HG02884 (cell line): ENCODE measurements at regions not wholly inside any gene's neighbourhood (a gene's known extent, or its start where the extent isn't known, plus 50 kb on each side); places are given as distances from the start of the nearest gene placed in this dataset.

Source experiments
- ATAC-seq: cut with Tn5 transposase; IDR thresholded peaks from one replicate; pipeline ENCODE4 v1.9.1; 2021; ENCODE audit warnings: mild to moderate bottlenecking, moderate library complexity; ENCODE audit not compliant: unreplicated experiment

GRCh38 chr7:110592557-110592956 is 498.4 kb upstream of the LRRN3 start:
- ATAC-seq, result no peak

GRCh38 chr7:110593355-110593754 is 497.6 kb upstream of the LRRN3 start:
- no peak for ATAC-seq

GRCh38 chr7:110595694-110596093 is 495.2 kb upstream of the LRRN3 start:
- no peak for ATAC-seq

- ATAC-seq, result no peak
Observed at GRCh38 chr7:110600956-110601355, 490.0 kb upstream of the LRRN3 start.

- ATAC-seq, result no peak
Observed at GRCh38 chr7:110601710-110602109, 489.2 kb upstream of the LRRN3 start.

- no peak for ATAC-seq
Observed at GRCh38 chr7:110604206-110604605, 486.7 kb upstream of the LRRN3 start.

- no peak for ATAC-seq
Observed at GRCh38 chr7:110604885-110605284, 486.0 kb upstream of the LRRN3 start.

GRCh38 chr7:110607050-110607857 is 483.7 kb upstream of the LRRN3 start:
- no peak for ATAC-seq

- no peak for ATAC-seq
Observed at GRCh38 chr7:110609336-110609735, 481.6 kb upstream of the LRRN3 start.

- no peak for ATAC-seq
Observed at GRCh38 chr7:110612680-110613079, 478.2 kb upstream of the LRRN3 start.
